B cell (primary cell): ENCODE measurements at regions not wholly inside any gene's neighbourhood (a gene's known extent, or its start where the extent isn't known, plus 50 kb on each side); places are given as distances from the start of the nearest gene placed in this dataset.

Experiments used
- ATAC-seq: fragments of 200-7000 bp; cut with Tn5 transposase; one replicate; pipeline ENCODE4 v1.10.0; 2021; ENCODE audit warnings: low read depth, mild to moderate bottlenecking, moderate number of reproducible peaks, moderate library complexity
- CTCF ChIA-PET: fragments of 350-600 bp; sonication (Branson Sonifier 250); formaldehyde crosslinking; loops from one replicate; lab custom pipeline; 2021; ENCODE audit warnings: antibody characterized with exemption, inconsistent platforms; lab: Charles Lee
- POLR2A ChIA-PET: fragments of 350-600 bp; sonication (Branson Sonifier 250); formaldehyde crosslinking; loops from one replicate; lab custom pipeline; 2021; ENCODE audit warnings: antibody characterized with exemption; lab: Charles Lee
- DNase-seq: peaks from one replicate; pipeline ENCODE4 v3.0.0; 2013
- H2AFZ ChIP-seq: 2 replicates; pipeline ENCODE4 v1.6.1; 2012; ENCODE audit warnings: mild to moderate bottlenecking, low read depth, low read length; ENCODE audit not compliant: insufficient read depth, poor library complexity, severe bottlenecking
- H3K27ac ChIP-seq, 2 donors: 1 replicate in 1 of 2; 2 replicates in 1 of 2; pipeline ENCODE4 v1.5.1; 2012 to 2013; ENCODE audit warnings: low read length in 2 of 2, mild to moderate bottlenecking in 2 of 2, moderate library complexity in 1 of 2
- H3K27me3 ChIP-seq, 4 experiments: fragments of 200-600 bp in 1 of 4; sonication (generic) in 1 of 4; replicated peaks in 1 of 4; 1 replicate in 2 of 4; 2 replicates in 2 of 4; pipeline versions ENCODE4 v1.6.1 to v1.7.0; 2013 to 2016; ENCODE audit warnings: low read length in 3 of 4, mild to moderate bottlenecking in 2 of 4, mixed read lengths in 1 of 4, moderate library complexity in 1 of 4; ENCODE audit not compliant: insufficient read depth in 4 of 4, control insufficient read depth in 3 of 4; ENCODE audit errors: control extremely low read depth in 1 of 4
- H3K36me3 ChIP-seq, 2 experiments: replicated peaks in 1 of 2; 1 replicate in 1 of 2; 2 replicates in 1 of 2; pipeline versions ENCODE4 v1.6.1 to v1.7.1; 2013; ENCODE audit warnings: low read length in 1 of 2; ENCODE audit not compliant: insufficient read depth in 2 of 2, control insufficient read depth in 1 of 2; ENCODE audit errors: control extremely low read depth in 1 of 2, extremely low read depth in 1 of 2
- H3K4me1 ChIP-seq, 2 donors: fragments of 200-600 bp in 1 of 2; sonication (generic) in 1 of 2; 1 replicate in 1 of 2; 2 replicates in 1 of 2; pipeline versions ENCODE4 v1.5.1 to v1.6.1; 2013 to 2017; ENCODE audit warnings: low read length in 2 of 2; ENCODE audit not compliant: control insufficient read depth in 2 of 2, insufficient read depth in 2 of 2
- H3K4me2 ChIP-seq: replicated peaks from 2 replicates; pipeline ENCODE3; 2012; ENCODE audit warnings: mild to moderate bottlenecking, low read depth, low read length; ENCODE audit not compliant: poor library complexity, severe bottlenecking
- H3K4me3 ChIP-seq, 5 experiments: fragments of 200-600 bp in 1 of 5; sonication (generic) in 1 of 5; 1 replicate in 3 of 5; 2 replicates in 2 of 5; pipeline versions ENCODE4 v1.5.1 to v1.7.0; 2011 to 2016; ENCODE audit warnings: low read length in 4 of 5, mild to moderate bottlenecking in 4 of 5, low read depth in 2 of 5, control low read depth in 1 of 5, moderate library complexity in 1 of 5; ENCODE audit not compliant: insufficient read depth in 1 of 5; ENCODE audit errors: control extremely low read depth in 1 of 5, extremely low read depth in 1 of 5
- H3K79me2 ChIP-seq: fragments of 200-600 bp; sonication (generic); one replicate; pipeline ENCODE4 v1.6.0; 2016; ENCODE audit warnings: low read length; ENCODE audit not compliant: control insufficient read depth, insufficient read depth
- H3K9ac ChIP-seq: fragments of 200-600 bp; sonication (generic); 2 replicates; pipeline ENCODE4 v1.6.1; 2017; ENCODE audit warnings: mild to moderate bottlenecking, low read length, moderate library complexity
- H3K9me3 ChIP-seq, 3 donors: one replicate each; pipeline versions ENCODE4 v1.6.1 to v1.7.1; 2013; ENCODE audit warnings: low read length in 2 of 3; ENCODE audit not compliant: control insufficient read depth in 2 of 3, insufficient read depth in 1 of 3; ENCODE audit errors: control extremely low read depth in 1 of 3
- H4K20me1 ChIP-seq: 2 replicates; pipeline ENCODE4 v1.6.0; 2012; ENCODE audit warnings: mild to moderate bottlenecking, low read length; ENCODE audit not compliant: insufficient read depth, control insufficient read depth, poor library complexity, severe bottlenecking
- H3K27ac Mint-ChIP-seq: one replicate; pipeline ENCODE4 v1.8.0; 2021; ENCODE audit warnings: mixed read lengths
- H3K27me3 Mint-ChIP-seq: one replicate; pipeline ENCODE4 v1.8.0; 2021; ENCODE audit warnings: mixed read lengths
- H3K4me1 Mint-ChIP-seq: one replicate; pipeline ENCODE4 v1.8.0; 2021; ENCODE audit warnings: mixed read lengths
- H3K4me3 Mint-ChIP-seq: one replicate; pipeline ENCODE4 v1.8.0; 2021; ENCODE audit warnings: mixed read lengths
- H3K9me3 Mint-ChIP-seq: one replicate; pipeline ENCODE4 v1.8.0; 2022; ENCODE audit warnings: mixed read lengths; ENCODE audit not compliant: insufficient read depth
- EZH2 ChIP-seq: IDR thresholded peaks from 2 replicates; pipeline ENCODE4 v1.6.1; 2012; ENCODE audit warnings: borderline replicate concordance, low read depth, mild to moderate bottlenecking, moderate library complexity, low read length; ENCODE audit not compliant: insufficient read depth, poor library complexity, severe bottlenecking
- WGBS: methylation state at CpG from one replicate; pipeline ENCODE4 v1.1.5; 2013; ENCODE audit warnings: missing lambda C conversion rate; ENCODE audit not compliant: insufficient coverage; 5-methylcytosine and 5-hydroxymethylcytosine counted together
- intact Hi-C: fragments of 100-400 bp; cut with micrococcal nuclease; formaldehyde crosslinking; loops from one replicate; pipeline ENCODE4 v1.10.0; 2022
- TF ChIP-seq, protein P1 (sequence below): fragments of 200-600 bp; IDR thresholded peaks from one replicate; pipeline ENCODE4 v1.8.0; 2022; ENCODE audit warnings: antibody characterized with exemption, mild to moderate bottlenecking

DNA sequence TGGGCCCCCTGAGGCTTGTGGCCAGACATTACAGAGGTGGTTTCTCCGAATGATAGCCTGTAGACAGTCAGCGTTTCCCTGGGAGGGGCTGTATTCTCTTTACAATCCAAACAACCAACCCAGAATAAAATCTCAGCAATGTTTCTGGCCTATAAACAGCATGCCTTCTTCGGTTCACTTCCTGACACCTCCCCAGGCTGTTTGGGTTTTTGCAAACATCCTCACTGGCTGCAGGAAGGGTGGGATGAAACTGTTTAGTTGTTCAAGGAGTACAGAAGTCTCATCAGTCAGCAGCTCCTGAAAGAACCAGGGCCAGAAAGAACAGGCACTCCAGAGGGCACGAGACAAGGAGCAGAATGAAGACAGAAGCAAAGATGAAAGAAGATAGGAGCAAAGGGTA lies 350.0 kb downstream of the QKI start:
- no peak overlapping the region for H2AFZ ChIP-seq
- ATAC-seq: no peak
- 82% methylated on average over 1 of the region's 4 CpGs for WGBS

DNA sequence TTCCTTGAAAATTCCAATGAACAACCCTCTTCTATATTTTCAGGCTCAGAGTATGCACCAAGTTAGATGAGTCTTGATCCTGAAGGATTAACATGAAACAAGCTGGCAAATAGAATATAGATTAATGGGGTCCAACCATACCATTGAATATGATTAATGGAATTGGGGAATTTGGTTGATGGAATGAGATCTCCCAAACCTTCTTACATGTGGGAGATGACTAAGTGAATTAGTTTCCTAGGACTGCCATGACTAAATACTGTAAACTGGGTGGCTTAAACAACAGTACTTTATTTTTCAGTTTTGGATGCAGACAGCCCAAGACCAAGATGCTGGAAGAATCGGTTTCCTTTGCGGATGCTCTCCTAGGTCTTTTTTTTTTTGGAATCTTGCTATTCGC lies 347.0 kb downstream of the QKI start:
- intact Hi-C loops: no loop called here
- Mint-ChIP-seq H3K4me1 (peaks cover 17% of the 10 kb centered on the region), H3K9me3 (no peaks in the 10 kb centered on the region), H3K27me3 (peaks cover 6% of the 10 kb centered on the region), H3K4me3 (no peak overlapping the region), H3K27ac (no peak overlapping the region)
- Histone ChIP-seq H3K79me2 (no peaks in the 10 kb centered on the region), H4K20me1 (no peaks in the 10 kb centered on the region), H3K4me2 (no peak overlapping the region), H3K4me1 (peaks cover 12 to 14% of the 10 kb centered on the region in 2 donors), H3K9me3 (no peaks in the 10 kb centered on the region), H3K4me3 (no peak overlapping the region), H3K9ac (no peak overlapping the region), H2AFZ (no peak overlapping the region), H3K36me3 (no peaks in the 10 kb centered on the region), H3K27ac (no peak overlapping the region), H3K27me3 (peaks cover 0 to 4% (median 1%) of the 10 kb centered on the region in 4 experiments)
- no peak for TF ChIP-seq EZH2
- TF ChIP-seq, protein P1, sequence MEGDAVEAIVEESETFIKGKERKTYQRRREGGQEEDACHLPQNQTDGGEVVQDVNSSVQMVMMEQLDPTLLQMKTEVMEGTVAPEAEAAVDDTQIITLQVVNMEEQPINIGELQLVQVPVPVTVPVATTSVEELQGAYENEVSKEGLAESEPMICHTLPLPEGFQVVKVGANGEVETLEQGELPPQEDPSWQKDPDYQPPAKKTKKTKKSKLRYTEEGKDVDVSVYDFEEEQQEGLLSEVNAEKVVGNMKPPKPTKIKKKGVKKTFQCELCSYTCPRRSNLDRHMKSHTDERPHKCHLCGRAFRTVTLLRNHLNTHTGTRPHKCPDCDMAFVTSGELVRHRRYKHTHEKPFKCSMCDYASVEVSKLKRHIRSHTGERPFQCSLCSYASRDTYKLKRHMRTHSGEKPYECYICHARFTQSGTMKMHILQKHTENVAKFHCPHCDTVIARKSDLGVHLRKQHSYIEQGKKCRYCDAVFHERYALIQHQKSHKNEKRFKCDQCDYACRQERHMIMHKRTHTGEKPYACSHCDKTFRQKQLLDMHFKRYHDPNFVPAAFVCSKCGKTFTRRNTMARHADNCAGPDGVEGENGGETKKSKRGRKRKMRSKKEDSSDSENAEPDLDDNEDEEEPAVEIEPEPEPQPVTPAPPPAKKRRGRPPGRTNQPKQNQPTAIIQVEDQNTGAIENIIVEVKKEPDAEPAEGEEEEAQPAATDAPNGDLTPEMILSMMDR: no peak
- ChIA-PET POLR2A (interaction anchor here (0.6 kb wide), 1 partner anchor 320 kb away, joined by 3 read pairs; no protein-coding TSS in a partner anchor), CTCF (no interaction called here)
- DNase-seq: no peak
- 87% methylated on average over 3 of the region's 3 CpGs for WGBS
- no peak for ATAC-seq

More for the DNA sequence above, 350.0 kb downstream of the QKI start:
- H3K9me3 Mint-ChIP-seq: no peaks in the 10 kb centered on the region
- no peaks in the 10 kb centered on the region for H3K36me3 ChIP-seq
- CTCF ChIA-PET: no interaction called here
- no peaks in the 10 kb centered on the region for H3K4me1 ChIP-seq
- H4K20me1 ChIP-seq: no peaks in the 10 kb centered on the region
- H3K9ac ChIP-seq: no peak overlapping the region
- H3K4me1 Mint-ChIP-seq: no peaks in the 10 kb centered on the region
- POLR2A ChIA-PET: no interaction called here
- no peaks in the 10 kb centered on the region for H3K9me3 ChIP-seq
- no peak overlapping the region for H3K4me2 ChIP-seq
- H3K4me3 Mint-ChIP-seq: no peak overlapping the region
- H3K27me3 Mint-ChIP-seq: peaks cover 22% of the 10 kb centered on the region
- H3K79me2 ChIP-seq: no peaks in the 10 kb centered on the region
- no peak overlapping the region for H3K27ac ChIP-seq
- TF ChIP-seq EZH2: no peak
- TF ChIP-seq, protein P1: no peak
- no peak overlapping the region for H3K4me3 ChIP-seq
- no peak for DNase-seq
- intact Hi-C loops: no loop called here
- no peak overlapping the region for H3K27ac Mint-ChIP-seq
- peaks cover 0 to 5% (median 5%) of the 10 kb centered on the region in 4 experiments for H3K27me3 ChIP-seq
